AG09319 (cell line): ENCODE measurements at regions not wholly inside any gene's neighbourhood (a gene's known extent, or its start where the extent isn't known, plus 50 kb on each side); places are given as distances from the start of the nearest gene placed in this dataset.
"Not testable (repeated sequence)": the region's sequence is repeated elsewhere in the genome, so short reads cannot be mapped to it uniquely, and the experiment has no call there.

ENCODE experiments used
- DNase-seq: peaks from one replicate; pipeline ENCODE4 v3.0.0-alpha.2; 2010; ENCODE audit warnings: low read depth; ENCODE audit errors: extremely low read depth
- CTCF ChIP-seq: IDR thresholded peaks from 2 replicates; pipeline ENCODE4 v1.5.1; 2011; ENCODE audit warnings: low read depth, mild to moderate bottlenecking, inconsistent platforms, low read length, moderate library complexity

GRCh38 chr18:59801576-59801975 is 98.2 kb upstream of the PMAIP1 start:
- no peak for TF ChIP-seq CTCF
- no peak for DNase-seq

DNA sequence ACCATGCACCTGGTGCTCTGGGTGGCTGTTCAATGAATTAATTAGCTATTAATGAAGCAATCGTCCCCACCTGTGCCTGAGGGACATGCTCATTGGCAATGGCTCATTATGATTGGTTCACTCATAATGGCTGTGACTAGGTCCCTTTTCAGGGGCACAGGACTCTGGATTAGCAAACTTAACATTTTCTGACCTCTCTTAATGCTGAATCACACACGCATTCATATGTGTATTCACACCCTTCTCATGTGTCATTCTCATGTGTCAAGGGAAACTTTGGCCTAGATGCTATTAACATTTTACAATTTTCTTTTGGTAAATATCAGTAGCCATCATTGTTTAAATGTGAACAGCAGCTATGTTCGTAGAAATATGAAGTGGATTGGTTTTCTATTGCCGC is 98.9 kb upstream of the PMAIP1 start:
- TF ChIP-seq CTCF = no peak
- DNase-seq = no peak

- peak; percentile 90 for DNase-seq
- no peak for TF ChIP-seq CTCF
Observed at GRCh38 chr18:59799383-59800015, 100.3 kb upstream of the PMAIP1 start.

DNA sequence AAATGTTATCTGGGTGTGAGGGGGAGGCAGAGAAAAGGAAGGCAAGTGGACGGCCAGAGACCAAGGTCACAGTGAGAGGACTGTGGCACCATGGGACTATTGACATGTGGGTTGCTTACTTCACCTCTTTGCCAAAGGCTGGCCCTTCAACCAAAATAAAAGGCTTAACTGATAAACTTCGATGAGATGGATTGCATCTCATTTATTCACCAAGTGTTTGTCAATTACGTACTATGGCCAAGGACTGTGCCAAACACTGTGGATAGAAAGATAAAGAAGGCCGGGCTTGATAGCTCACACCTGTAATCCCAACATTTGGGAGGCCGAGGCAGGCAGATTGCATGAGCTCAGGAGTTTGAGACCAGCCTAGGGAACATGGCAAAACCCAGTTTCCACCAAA is 98.7 kb upstream of the CCBE1 start:
- no peak for TF ChIP-seq CTCF
- DNase-seq = no peak

GRCh38 chr18:59792353-59792752 is 95.1 kb upstream of the CCBE1 start:
- no peak for DNase-seq
- TF ChIP-seq CTCF = no peak

- not testable (repeated sequence) for DNase-seq
Observed at GRCh38 chr18:59790346-59790936, 93.2 kb upstream of the CCBE1 start.

DNA sequence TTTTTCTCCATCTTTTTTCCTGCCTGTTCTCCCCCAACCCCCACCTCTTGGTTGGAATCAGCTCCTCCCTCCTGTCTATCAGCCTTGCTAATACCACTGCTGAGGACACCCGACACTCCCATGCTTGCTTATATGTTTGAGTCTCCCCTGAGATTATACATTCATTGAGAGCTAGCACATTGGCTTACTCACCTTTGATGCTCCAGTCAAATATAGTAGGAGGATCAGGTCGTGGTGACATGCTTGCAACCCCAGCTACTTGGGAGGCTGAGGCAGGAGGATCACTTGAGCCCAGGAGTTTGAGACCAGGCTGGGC is 91.5 kb upstream of the CCBE1 start:
- DNase-seq = no peak
- TF ChIP-seq CTCF = no peak

DNA sequence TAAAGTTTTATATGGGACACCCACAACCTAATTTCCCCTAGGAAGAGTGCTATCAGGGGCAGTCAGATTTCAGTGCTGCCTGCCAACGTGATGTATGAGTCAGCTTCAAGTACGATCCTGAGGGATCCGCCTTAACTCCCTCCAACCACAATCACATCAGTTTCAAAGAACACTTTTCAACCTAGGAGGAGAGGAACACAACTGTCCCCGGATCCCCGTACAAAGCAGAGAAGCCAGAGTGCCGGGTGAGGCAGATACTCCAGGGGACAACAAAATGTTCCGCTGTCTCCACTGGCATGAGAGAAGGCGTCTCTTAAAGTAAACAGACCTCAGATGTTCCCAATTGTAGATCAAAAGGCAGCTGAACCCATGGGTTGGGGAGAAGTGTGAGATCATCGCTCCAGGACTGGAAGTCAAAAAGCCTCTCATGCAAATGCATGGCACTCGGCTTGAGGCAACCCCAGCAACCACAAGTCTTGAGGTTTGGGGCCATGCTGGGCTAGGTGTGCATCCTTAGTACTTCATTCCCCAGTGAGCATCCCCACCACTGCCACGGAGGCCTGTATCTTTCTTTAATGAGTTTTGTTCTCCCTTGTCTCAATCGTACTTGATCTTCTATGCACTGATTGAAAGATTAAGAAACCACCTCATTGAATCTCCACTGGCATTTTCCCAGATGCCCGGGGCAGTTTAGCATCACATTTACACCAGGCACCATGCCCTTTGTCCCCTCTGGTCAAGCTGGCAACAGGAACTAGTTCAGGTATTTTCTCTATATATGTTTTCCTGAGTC is 91.0 kb upstream of the CCBE1 start:
- DNase-seq = no peak
- no peak for TF ChIP-seq CTCF
